ENCODE measurements at regions not wholly inside any gene's neighbourhood (a gene's known extent, or its start where the extent isn't known, plus 50 kb on each side); places are given as distances from the start of the nearest gene placed in this dataset.

GRCh38 chr6:145022199-145022796 lies 713.0 kb downstream of the EPM2A start:
- TF ChIP-seq TAF1 (IDR thresholded peaks at IDR 0.05; ENCODE audit: low read depth) (no peak), ZBTB7A (IDR thresholded peaks at IDR 0.05; ENCODE audit: low read depth) (no peak), EGR1 (IDR thresholded peaks at IDR 0.05) (no peak), CREB1 (IDR thresholded peaks at IDR 0.05; ENCODE audit: low read depth) (no peak), MAX (IDR thresholded peaks at IDR 0.05) (no peak), TEAD4 (IDR thresholded peaks at IDR 0.05) (no peak), TCF12 (IDR thresholded peaks at IDR 0.05; ENCODE audit: low read depth) (no peak), USF1 (IDR thresholded peaks at IDR 0.05) (no peak), EP300 (IDR thresholded peaks at IDR 0.05; ENCODE audit: borderline replicate concordance) (no peak), REST (IDR thresholded peaks at IDR 0.05; ENCODE audit: low read depth) (no peak), CEBPB (IDR thresholded peaks at IDR 0.05) (no peak), NFIC (IDR thresholded peaks at IDR 0.05) (no peak), FOXM1 (IDR thresholded peaks at IDR 0.05; ENCODE audit: borderline replicate concordance, low read depth) (no peak), YY1 (IDR thresholded peaks at IDR 0.05; ENCODE audit: low read depth) (no peak), RAD21 (IDR thresholded peaks at IDR 0.05; ENCODE audit: low read depth) (no peak)

GRCh38 chr6:145023116-145023726 lies 712.1 kb downstream of the EPM2A start:
- TF ChIP-seq CEBPB (IDR thresholded peaks at IDR 0.05), result no peak
- no peak for TF ChIP-seq USF1 (IDR thresholded peaks at IDR 0.05)
- TF ChIP-seq TAF1 (IDR thresholded peaks at IDR 0.05; ENCODE audit: low read depth), result no peak
- no peak for TF ChIP-seq ZBTB7A (IDR thresholded peaks at IDR 0.05; ENCODE audit: low read depth)
- no peak for TF ChIP-seq TEAD4 (IDR thresholded peaks at IDR 0.05)
- no peak for TF ChIP-seq MAX (IDR thresholded peaks at IDR 0.05)
- TF ChIP-seq NFIC (IDR thresholded peaks at IDR 0.05), result no peak
- TF ChIP-seq EP300 (IDR thresholded peaks at IDR 0.05; ENCODE audit: borderline replicate concordance), result no peak
- no peak for TF ChIP-seq REST (IDR thresholded peaks at IDR 0.05; ENCODE audit: low read depth)
- no peak for TF ChIP-seq EGR1 (IDR thresholded peaks at IDR 0.05)
- TF ChIP-seq FOXM1 (IDR thresholded peaks at IDR 0.05; ENCODE audit: borderline replicate concordance, low read depth), result no peak

- TF ChIP-seq RAD21 (IDR thresholded peaks at IDR 0.05; ENCODE audit: low read depth), result no peak
These were observed 709.8 kb downstream of the EPM2A start for GRCh38 chr6:145025488-145025887.

- TF ChIP-seq CEBPB (IDR thresholded peaks at IDR 0.05), result no peak
- TF ChIP-seq REST (IDR thresholded peaks at IDR 0.05; ENCODE audit: low read depth), result no peak
- no peak for TF ChIP-seq EGR1 (IDR thresholded peaks at IDR 0.05)
- TF ChIP-seq USF1 (IDR thresholded peaks at IDR 0.05), result no peak
- no peak for TF ChIP-seq TEAD4 (IDR thresholded peaks at IDR 0.05)
- TF ChIP-seq RAD21 (IDR thresholded peaks at IDR 0.05; ENCODE audit: low read depth), result no peak
- no peak for TF ChIP-seq YY1 (IDR thresholded peaks at IDR 0.05; ENCODE audit: low read depth)
- no peak for TF ChIP-seq CREB1 (IDR thresholded peaks at IDR 0.05; ENCODE audit: low read depth)
- TF ChIP-seq MAX (IDR thresholded peaks at IDR 0.05), result no peak
These were observed 709.0 kb downstream of the EPM2A start for GRCh38 chr6:145026267-145026679.
